Psoas muscle (tissue), 7 donors: ENCODE measurements at regions not wholly inside any gene's neighbourhood (a gene's known extent, or its start where the extent isn't known, plus 50 kb on each side); places are given as distances from the start of the nearest gene placed in this dataset.

Experiments used
- ATAC-seq, 4 donors: fragments of 200-7000 bp; cut with Tn5 transposase; one replicate each; pipeline ENCODE4 v1.9.1; 2020; ENCODE audit warnings: moderate library complexity in 3 of 4, mild to moderate bottlenecking in 2 of 4
- DNase-seq, 2 donors: peaks; one replicate each; pipeline ENCODE4 v3.0.0-alpha.2; 2020
- H3K27ac ChIP-seq: fragments of 200-600 bp; one replicate; pipeline ENCODE4 v1.8.0; 2022
- H3K27me3 ChIP-seq, 3 donors: fragments of 200-600 bp in 1 of 3; one replicate each; pipeline versions ENCODE4 v1.6.1 to v1.8.0; 2013 to 2022; ENCODE audit warnings: low read length in 2 of 3, mild to moderate bottlenecking in 2 of 3, moderate library complexity in 1 of 3; ENCODE audit not compliant: insufficient read depth in 3 of 3
- H3K36me3 ChIP-seq, 2 donors: fragments of 200-600 bp in 1 of 2; one replicate each; pipeline versions ENCODE4 v1.6.1 to v1.8.0; 2013 to 2022; ENCODE audit warnings: low read depth in 1 of 2, mild to moderate bottlenecking in 1 of 2, moderate library complexity in 1 of 2; ENCODE audit not compliant: insufficient read depth in 1 of 2
- H3K4me1 ChIP-seq: fragments of 200-600 bp; one replicate; pipeline ENCODE4 v1.8.0; 2022
- H3K4me3 ChIP-seq: fragments of 200-600 bp; one replicate; pipeline ENCODE4 v1.8.0; 2022; ENCODE audit warnings: mild to moderate bottlenecking
- H3K9me3 ChIP-seq: fragments of 200-600 bp; one replicate; pipeline ENCODE4 v1.8.0; 2022
- CTCF ChIP-seq: fragments of 200-600 bp; IDR thresholded peaks from one replicate; pipeline ENCODE4 v1.8.0; 2022; ENCODE audit warnings: antibody characterized with exemption
- WGBS, 3 donors: extraction: QIAGEN DNeasy Blood & Tissue Kit; methylation state at CpG; one replicate each; pipeline versions ENCODE4 v1.1.6 to v1.1.7; 2013; 5-methylcytosine and 5-hydroxymethylcytosine counted together
- intact Hi-C, 2 donors: fragments of 100-400 bp; cut with DNase I; formaldehyde crosslinking; loops; one replicate each; pipeline versions ENCODE4 v1.11.0 to v1.14.2; 2022
- donor health status: healthy with polysubstance abuse.
- donor health status: DM: no; HTN: no; CAD: no; lungs with moderate emphysema.
- donor health status: Bipolar disorder and iron deficiency.
- donor health status: healthy.
- donor health status: DM: yes; HTN: yes; CAD: no.
- donor health status: DM: no; HTN: no; CAD: no.
- donor health status: DM: yes; HTN: yes; CAD: no.

DNA sequence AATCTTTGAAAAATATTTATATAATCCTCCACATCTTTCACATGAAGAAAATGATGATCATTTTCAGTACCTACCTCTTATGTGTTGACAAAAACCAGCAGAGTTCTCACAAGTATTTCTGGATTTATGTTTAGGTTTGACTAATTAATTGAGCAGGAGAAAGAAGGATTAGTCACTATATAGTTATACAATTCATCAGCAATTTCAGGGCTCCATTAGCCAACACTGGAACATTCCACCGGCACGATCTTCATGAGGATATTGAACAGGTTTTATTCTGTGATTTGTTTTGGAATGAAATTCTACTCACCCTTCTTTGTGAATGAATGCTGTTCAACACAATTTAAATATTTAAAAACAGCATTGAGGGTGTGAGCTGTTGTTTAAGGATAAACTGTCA, 163.2 kb downstream of the SEM1 start:
- ATAC-seq = no peak

GRCh38 chr7:96539471-96539870, 170.2 kb downstream of the SEM1 start:
- Histone ChIP-seq H3K4me3 (no peak overlapping the region), H3K9me3 (no peaks in the 10 kb centered on the region), H3K27me3 (no peaks in the 10 kb centered on the region), H3K27ac (no peak overlapping the region), H3K4me1 (no peaks in the 10 kb centered on the region), H3K36me3 (no peaks in the 10 kb centered on the region)
- no peak for DNase-seq
- ATAC-seq = no peak
- intact Hi-C loops = no loop called here
- 85 to 100% (median 89%) methylated on average over 1 of the region's 1 CpG for WGBS, 3 donors
- TF ChIP-seq CTCF = no peak

More for the DNA sequence above, 163.2 kb downstream of the SEM1 start:
- no peak for DNase-seq
- H3K9me3 ChIP-seq = no peaks in the 10 kb centered on the region
- H3K27me3 ChIP-seq = no peaks in the 10 kb centered on the region
- TF ChIP-seq CTCF = no peak
- no peak overlapping the region for H3K27ac ChIP-seq
- H3K4me1 ChIP-seq = no peaks in the 10 kb centered on the region
- H3K36me3 ChIP-seq = no peaks in the 10 kb centered on the region
- intact Hi-C loops = no loop called here
- WGBS, 3 donors = 72 to 78% (median 78%) methylated on average over 2 of the region's 2 CpGs
- H3K4me3 ChIP-seq = no peak overlapping the region

- Histone ChIP-seq H3K27me3 (no peaks in the 10 kb centered on the region), H3K9me3 (no peaks in the 10 kb centered on the region), H3K27ac (no peak overlapping the region), H3K4me1 (no peaks in the 10 kb centered on the region), H3K4me3 (no peak overlapping the region), H3K36me3 (no peaks in the 10 kb centered on the region)
- 43 to 65% (median 47%) methylated on average over 2 of the region's 2 CpGs for WGBS, 3 donors
- intact Hi-C loops = no loop called here
- DNase-seq (no peak), ATAC-seq (no peak)
- TF ChIP-seq CTCF = no peak
Measured at GRCh38 chr7:96538632-96539031, 171.0 kb downstream of the SEM1 start.

DNA sequence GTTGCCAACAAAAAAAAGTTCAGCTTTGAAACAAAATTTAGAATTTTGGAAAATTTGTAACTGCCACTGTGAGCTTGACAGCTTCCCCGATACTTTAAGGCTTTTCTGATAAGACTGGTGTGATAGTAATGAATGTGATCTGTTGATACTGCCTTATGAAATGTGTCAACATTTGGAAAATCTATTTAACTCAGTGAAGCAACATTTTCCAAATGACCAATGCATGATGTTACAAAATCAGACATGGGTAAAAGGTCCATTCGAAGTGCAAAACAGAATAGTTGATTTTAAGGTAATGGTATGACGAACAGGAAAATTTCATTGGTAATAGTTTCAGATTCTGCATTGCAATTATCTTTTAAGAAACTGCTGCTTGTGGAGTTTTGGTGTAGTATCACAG, 175.4 kb downstream of the SEM1 start:
- intact Hi-C loops = no loop called here
- no peaks in the 10 kb centered on the region for H3K9me3 ChIP-seq
- TF ChIP-seq CTCF = no peak
- H3K27ac ChIP-seq = no peak overlapping the region
- DNase-seq (no peak), ATAC-seq (no peak)
- no peaks in the 10 kb centered on the region for H3K4me1 ChIP-seq
- no peaks in the 10 kb centered on the region for H3K36me3 ChIP-seq
- no peaks in the 10 kb centered on the region for H3K27me3 ChIP-seq
- whole genome bisulfite sequencing, 3 donors = 49 to 76% (median 53%) methylated on average over 3 of the region's 3 CpGs
- no peak overlapping the region for H3K4me3 ChIP-seq

DNA sequence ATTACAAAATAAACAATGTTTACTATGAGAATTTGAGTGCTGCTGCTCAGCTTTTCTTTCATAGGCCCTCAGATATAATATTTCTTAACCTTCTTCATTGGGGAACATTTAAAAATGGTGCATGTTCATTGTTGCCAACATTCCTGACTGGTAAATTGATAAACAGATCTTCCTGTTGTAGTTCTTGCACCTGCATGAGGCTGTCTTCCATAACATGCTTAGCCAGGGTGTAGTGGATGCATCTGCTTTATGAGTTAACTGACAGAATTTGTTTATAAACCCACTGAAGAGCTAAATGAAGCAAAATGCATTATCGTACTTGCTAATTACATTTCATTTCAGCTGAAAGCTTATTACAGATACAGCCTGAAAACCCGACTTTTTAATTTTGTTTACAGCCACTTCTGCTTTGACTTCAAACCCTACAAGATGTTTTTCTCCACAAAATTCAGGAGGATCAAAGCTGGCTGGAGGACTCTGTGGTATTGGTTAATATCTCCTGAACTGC, 177.2 kb downstream of the SEM1 start:
- no peaks in the 10 kb centered on the region for H3K36me3 ChIP-seq
- ATAC-seq = no peak
- no peak for DNase-seq
- WGBS, 3 donors = 75 to 81% (median 80%) methylated on average over 2 of the region's 2 CpGs
- no peak overlapping the region for H3K4me3 ChIP-seq
- TF ChIP-seq CTCF = no peak
- intact Hi-C loops = no loop called here
- no peak overlapping the region for H3K27ac ChIP-seq
- H3K27me3 ChIP-seq = peaks cover 0 to 3% (median 0%) of the 10 kb centered on the region in 3 donors
- no peaks in the 10 kb centered on the region for H3K9me3 ChIP-seq
- H3K4me1 ChIP-seq = no peaks in the 10 kb centered on the region
